HEK293 (cell line): ENCODE measurements at regions not wholly inside any gene's neighbourhood (a gene's known extent, or its start where the extent isn't known, plus 50 kb on each side); places are given as distances from the start of the nearest gene placed in this dataset.

Experiments used
- CTCF ChIA-PET: fragments of 350-600 bp; formaldehyde crosslinking; extraction: SDS; loops from one replicate; lab custom pipeline; 2021; ENCODE audit warnings: antibody characterized with exemption; lab: Yijun Ruan, JAX
- POLR2A ChIA-PET: fragments of 300-600 bp; formaldehyde crosslinking; extraction: SDS; loops from one replicate; lab custom pipeline; 2020; ENCODE audit warnings: antibody characterized with exemption, inconsistent platforms; lab: Yijun Ruan, JAX
- H3K27ac ChIP-seq: fragments of 200-500 bp; sonication (Bioruptor generic); 2 replicates; pipeline ENCODE4 v1.5.1; 2014; ENCODE audit warnings: low read depth, low read length, control low read depth, inconsistent platforms; ENCODE audit errors: extremely low read depth
- H3K36me3 ChIP-seq, 2 experiments: fragments of 200-500 bp in 1 of 2; sonication (Bioruptor generic) in 1 of 2; 1 replicate in 1 of 2; 2 replicates in 1 of 2; pipeline ENCODE4 v1.5.1; 2014 to 2017; ENCODE audit warnings: inconsistent platforms in 2 of 2, low read length in 2 of 2; ENCODE audit not compliant: control insufficient read depth in 2 of 2, insufficient read depth in 1 of 2
- H3K4me1 ChIP-seq: fragments of 200-500 bp; sonication (Bioruptor generic); 2 replicates; pipeline ENCODE4 v1.5.1; 2014; ENCODE audit warnings: mild to moderate bottlenecking, low read length, inconsistent platforms; ENCODE audit not compliant: control insufficient read depth, insufficient read depth
- H3K4me3 ChIP-seq: 2 replicates; pipeline ENCODE4 v1.5.1; 2011; ENCODE audit warnings: low read depth, mild to moderate bottlenecking, control low read depth, low read length, moderate library complexity
- H3K9me3 ChIP-seq: fragments of 200-500 bp; sonication (Bioruptor generic); 2 replicates; pipeline ENCODE4 v1.5.1; 2014; ENCODE audit warnings: low read depth, low read length, inconsistent platforms; ENCODE audit not compliant: control insufficient read depth, insufficient read depth
- AEBP2 ChIP-seq: fragments of 450-650 bp; formaldehyde crosslinking; IDR thresholded peaks from 2 replicates; pipeline ENCODE4 v1.5.1; 2016; ENCODE audit warnings: missing biosample characterization, missing genetic modification characterization, borderline replicate concordance
- EGR2 ChIP-seq: fragments of 450-650 bp; formaldehyde crosslinking; IDR thresholded peaks from 2 replicates; pipeline ENCODE4 v1.5.1; 2016; ENCODE audit warnings: low read depth, missing biosample characterization, missing genetic modification characterization
- OSR2 ChIP-seq: fragments of 450-650 bp; formaldehyde crosslinking; IDR thresholded peaks from 2 replicates; pipeline ENCODE4 v1.5.1; 2016; ENCODE audit warnings: missing biosample characterization, missing genetic modification characterization
- SP7 ChIP-seq: fragments of 450-650 bp; formaldehyde crosslinking; IDR thresholded peaks from 2 replicates; pipeline ENCODE4 v1.5.1; 2016; ENCODE audit warnings: missing biosample characterization, missing genetic modification characterization
- ZBTB49 ChIP-seq: fragments of 450-650 bp; formaldehyde crosslinking; IDR thresholded peaks from 2 replicates; pipeline ENCODE4 v1.5.1; 2016; ENCODE audit warnings: missing biosample characterization, missing genetic modification characterization, low read depth
- ZNF2 ChIP-seq: fragments of 450-650 bp; formaldehyde crosslinking; IDR thresholded peaks from 2 replicates; pipeline ENCODE4 v1.5.1; 2016; ENCODE audit warnings: missing biosample characterization, missing genetic modification characterization
- ZNF280C ChIP-seq: fragments of 450-650 bp; formaldehyde crosslinking; IDR thresholded peaks from 2 replicates; pipeline ENCODE4 v1.5.1; 2016; ENCODE audit warnings: missing biosample characterization, missing genetic modification characterization
- ZNF280D ChIP-seq: fragments of 450-650 bp; formaldehyde crosslinking; IDR thresholded peaks from 2 replicates; pipeline ENCODE4 v1.5.1; 2016; ENCODE audit warnings: missing biosample characterization, missing genetic modification characterization
- ZNF350 ChIP-seq: fragments of 450-650 bp; formaldehyde crosslinking; IDR thresholded peaks from 2 replicates; pipeline ENCODE4 v1.5.0; 2017; ENCODE audit warnings: missing biosample characterization, mild to moderate bottlenecking, missing genetic modification characterization
- ZNF394 ChIP-seq: fragments of 450-650 bp; formaldehyde crosslinking; IDR thresholded peaks from 2 replicates; pipeline ENCODE4 v1.5.1; 2016; ENCODE audit warnings: missing biosample characterization, missing genetic modification characterization, mild to moderate bottlenecking, moderate library complexity, borderline replicate concordance
- ZNF423 ChIP-seq: fragments of 450-650 bp; formaldehyde crosslinking; IDR thresholded peaks from 2 replicates; pipeline ENCODE4 v1.5.1; 2016; ENCODE audit warnings: missing biosample characterization, missing genetic modification characterization
- ZNF433 ChIP-seq: fragments of 450-650 bp; formaldehyde crosslinking; IDR thresholded peaks from 2 replicates; pipeline ENCODE4 v1.5.1; 2016; ENCODE audit warnings: missing biosample characterization, missing genetic modification characterization, low read depth
- ZNF529 ChIP-seq: fragments of 450-650 bp; formaldehyde crosslinking; IDR thresholded peaks from 2 replicates; pipeline ENCODE4 v1.5.1; 2017; ENCODE audit warnings: missing genetic modification characterization, missing biosample characterization; ENCODE audit not compliant: insufficient replicate concordance
- ZNF626 ChIP-seq: fragments of 450-650 bp; sonication (Bioruptor Pico); formaldehyde crosslinking; IDR thresholded peaks from 2 replicates; pipeline ENCODE4 v1.5.1; 2018; ENCODE audit warnings: missing biosample characterization, missing genetic modification characterization, inconsistent platforms
- ZNF670 ChIP-seq: fragments of 450-650 bp; formaldehyde crosslinking; IDR thresholded peaks from 2 replicates; pipeline ENCODE4 v1.5.1; 2016; ENCODE audit warnings: missing biosample characterization, missing genetic modification characterization, low read depth
- ZNF776 ChIP-seq: fragments of 450-650 bp; formaldehyde crosslinking; IDR thresholded peaks from 2 replicates; pipeline ENCODE4 v1.5.0; 2017; ENCODE audit warnings: missing biosample characterization, missing genetic modification characterization, borderline replicate concordance
- ZNF837 ChIP-seq: fragments of 450-650 bp; formaldehyde crosslinking; IDR thresholded peaks from 2 replicates; pipeline ENCODE4 v1.5.1; 2016; ENCODE audit warnings: missing biosample characterization, missing genetic modification characterization

- CTCF ChIA-PET = interaction anchor here (0.6 kb wide), 1 partner anchor 154 kb away, joined by 3 read pairs; no protein-coding TSS in a partner anchor
- H3K9me3 ChIP-seq = no peaks in the 10 kb centered on the region
Observed at GRCh38 chr6:134596191-134596590, 278.3 kb upstream of the SGK1 start.

GRCh38 chr6:134594881-134595280, 277.0 kb upstream of the SGK1 start:
- CTCF ChIA-PET = no interaction called here

More at GRCh38 chr6:134596191-134596590, 278.3 kb upstream of the SGK1 start:
- Histone ChIP-seq H3K36me3 (no peaks in the 10 kb centered on the region), H3K27ac (no peak overlapping the region)
- TF ChIP-seq EGR2 (tag by site-specific recombination) (no peak), ZNF433 (no peak), ZNF280D (tag by site-specific recombination) (no peak), ZBTB49 (tag by site-specific recombination) (no peak), ZNF776 (tag by site-specific recombination) (no peak), ZNF280C (no peak), ZNF394 (tag by site-specific recombination) (no peak)
- TF ChIP-seq, all 188 proteins: peak for 0
- POLR2A ChIA-PET = no interaction called here
- Histone ChIP-seq H3K4me1 (no peaks in the 10 kb centered on the region), H3K4me3 (no peak overlapping the region)

More at GRCh38 chr6:134594881-134595280, 277.0 kb upstream of the SGK1 start:
- POLR2A ChIA-PET = no interaction called here
- no peak overlapping the region for H3K27ac ChIP-seq
- H3K9me3 ChIP-seq = no peaks in the 10 kb centered on the region
- TF ChIP-seq ZNF2 (tag by site-specific recombination) (no peak), ZNF626 (tag by site-specific recombination) (no peak), ZNF529 (tag by site-specific recombination) (no peak), OSR2 (tag by site-specific recombination) (no peak), ZNF350 (no peak), ZNF837 (tag by site-specific recombination) (no peak), SP7 (tag by site-specific recombination) (no peak), ZNF670 (tag by site-specific recombination) (no peak), AEBP2 (tag by site-specific recombination) (no peak), ZNF423 (tag by site-specific recombination) (no peak)
- no peaks in the 10 kb centered on the region for H3K4me1 ChIP-seq
- no peak overlapping the region for H3K4me3 ChIP-seq
- H3K36me3 ChIP-seq = no peaks in the 10 kb centered on the region
